PC-9 (cell line): ENCODE measurements at regions not wholly inside any gene's neighbourhood (a gene's known extent, or its start where the extent isn't known, plus 50 kb on each side); places are given as distances from the start of the nearest gene placed in this dataset.

ENCODE experiments used
- BruUV-seq: library from RNA; stranded (reverse); fragments of 400-500 nt; replicated peaks from 2 replicates; lab custom pipeline; 2021; lab: Mats Ljungman, UMichigan
- CTCF ChIA-PET: fragments of 300-600 bp; sonication (Branson Sonifier 250); formaldehyde crosslinking; loops from one replicate; lab custom pipeline; 2022; ENCODE audit warnings: antibody characterized with exemption; lab: Charles Lee
- POLR2A ChIA-PET: fragments of 300-600 bp; sonication (Branson Sonifier 250); formaldehyde crosslinking; loops from one replicate; lab custom pipeline; 2022; ENCODE audit warnings: antibody characterized with exemption; ENCODE audit not compliant: unreplicated experiment; lab: Charles Lee
- DNase-seq, 2 experiments: peaks; one replicate each; pipeline versions ENCODE4 v3.0.0 to v3.0.0-alpha.2; 2015 to 2022; ENCODE audit warnings: mixed read lengths in 1 of 2
- H2AFZ ChIP-seq: fragments of 200-600 bp; sonication (generic); 2 replicates; pipeline ENCODE4 v1.8.1; 2017; ENCODE audit warnings: antibody characterized with exemption
- H3F3A ChIP-seq: fragments of 200-600 bp; sonication (generic); 2 replicates; pipeline ENCODE4 v1.8.1; 2017; ENCODE audit warnings: antibody characterized with exemption, mild to moderate bottlenecking, low read depth; ENCODE audit not compliant: insufficient read depth
- H3K27ac ChIP-seq: fragments of 200-600 bp; sonication (generic); 2 replicates; pipeline ENCODE4 v1.6.1; 2016; ENCODE audit warnings: mixed run types
- H3K27me3 ChIP-seq: fragments of 200-600 bp; sonication (generic); 2 replicates; pipeline ENCODE4 v1.6.1; 2016; ENCODE audit warnings: low read depth, mixed run types; ENCODE audit not compliant: insufficient read depth
- H3K36me3 ChIP-seq: fragments of 200-600 bp; sonication (generic); 2 replicates; pipeline ENCODE4 v1.6.1; 2016; ENCODE audit warnings: low read depth, mixed run types
- H3K4me1 ChIP-seq: fragments of 200-600 bp; sonication (generic); replicated peaks from 2 replicates; pipeline ENCODE4 v1.6.1; 2016; ENCODE audit warnings: mixed run types; ENCODE audit not compliant: insufficient read depth
- H3K4me2 ChIP-seq: fragments of 200-600 bp; sonication (generic); 2 replicates; pipeline ENCODE4 v1.6.1; 2017; ENCODE audit warnings: mixed run types
- H3K4me3 ChIP-seq: fragments of 200-600 bp; sonication (generic); 2 replicates; pipeline ENCODE4 v1.6.1; 2016; ENCODE audit warnings: mixed run types
- H3K79me2 ChIP-seq: fragments of 200-600 bp; sonication (generic); 2 replicates; pipeline ENCODE4 v1.6.1; 2017; ENCODE audit warnings: low read depth, mixed run types
- H3K9me2 ChIP-seq: fragments of 200-600 bp; sonication (generic); 2 replicates; pipeline ENCODE4 v1.8.1; 2017; ENCODE audit warnings: mild to moderate bottlenecking; ENCODE audit not compliant: insufficient read depth
- H3K9me3 ChIP-seq: fragments of 200-600 bp; sonication (generic); 2 replicates; pipeline ENCODE4 v1.8.1; 2016; ENCODE audit warnings: low read depth; ENCODE audit not compliant: insufficient read depth
- H4K20me1 ChIP-seq: fragments of 200-600 bp; sonication (generic); 2 replicates; pipeline ENCODE4 v1.8.1; 2017; ENCODE audit not compliant: insufficient read depth
- CTCF ChIP-seq: fragments of 200-600 bp; sonication (generic); conservative IDR thresholded peaks from 2 replicates; pipeline ENCODE4 v1.6.1; 2017; ENCODE audit warnings: mixed run types, antibody characterized with exemption, mild to moderate bottlenecking, moderate library complexity
- EZH2 ChIP-seq: fragments of 200-600 bp; sonication (generic); IDR thresholded peaks from 2 replicates; pipeline ENCODE4 v1.8.0; 2017; ENCODE audit warnings: antibody characterized with exemption, low read depth
- intact Hi-C: fragments of 100-400 bp; cut with micrococcal nuclease; formaldehyde crosslinking; loops from one replicate; pipeline ENCODE4 v1.10.0; 2022; ENCODE audit not compliant: unreplicated experiment

DNA sequence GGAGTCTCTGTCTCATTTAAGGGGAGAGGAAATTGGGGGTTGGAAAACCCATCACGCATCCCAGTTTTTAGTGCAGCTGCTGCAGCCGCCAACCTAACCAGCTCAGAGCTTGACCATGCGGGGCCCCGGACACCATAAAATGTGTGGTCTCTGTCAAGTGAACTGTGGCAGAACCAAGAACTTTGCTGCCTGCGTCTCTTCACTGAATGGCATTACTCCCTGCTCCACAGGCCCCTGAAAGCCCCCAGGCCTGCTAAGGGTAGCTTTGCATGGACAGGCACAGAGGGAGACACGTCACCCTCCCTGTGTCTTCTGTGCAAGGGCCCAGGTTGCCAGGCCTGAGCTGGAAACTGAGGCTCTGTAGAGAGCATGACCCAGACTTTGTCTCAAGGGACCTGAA is 144.6 kb upstream of the GPR26 start:
- CTCF ChIA-PET, result no interaction called here
- BruUV-seq, result no TSS peak
- H3K4me3 ChIP-seq, result no peak overlapping the region
- TF ChIP-seq CTCF (no peak), EZH2 (no peak)
- H3K36me3 ChIP-seq, result no peaks in the 10 kb centered on the region
- no peaks in the 10 kb centered on the region for H3K9me2 ChIP-seq
- H3K4me1 ChIP-seq, result no peaks in the 10 kb centered on the region
- H4K20me1 ChIP-seq, result no peaks in the 10 kb centered on the region
- no peak overlapping the region for H3K4me2 ChIP-seq
- no peaks in the 10 kb centered on the region for H3K79me2 ChIP-seq
- H3F3A ChIP-seq, result no peaks in the 10 kb centered on the region
- POLR2A ChIA-PET, result no interaction called here
- H3K9me3 ChIP-seq, result no peaks in the 10 kb centered on the region
- no peak overlapping the region for H2AFZ ChIP-seq
- H3K27me3 ChIP-seq, result peaks cover 4% of the 10 kb centered on the region; the same call in 1 of the 2 replicates
- DNase-seq, result no peak
- intact Hi-C loops, result no loop called here
- no peak overlapping the region for H3K27ac ChIP-seq

DNA sequence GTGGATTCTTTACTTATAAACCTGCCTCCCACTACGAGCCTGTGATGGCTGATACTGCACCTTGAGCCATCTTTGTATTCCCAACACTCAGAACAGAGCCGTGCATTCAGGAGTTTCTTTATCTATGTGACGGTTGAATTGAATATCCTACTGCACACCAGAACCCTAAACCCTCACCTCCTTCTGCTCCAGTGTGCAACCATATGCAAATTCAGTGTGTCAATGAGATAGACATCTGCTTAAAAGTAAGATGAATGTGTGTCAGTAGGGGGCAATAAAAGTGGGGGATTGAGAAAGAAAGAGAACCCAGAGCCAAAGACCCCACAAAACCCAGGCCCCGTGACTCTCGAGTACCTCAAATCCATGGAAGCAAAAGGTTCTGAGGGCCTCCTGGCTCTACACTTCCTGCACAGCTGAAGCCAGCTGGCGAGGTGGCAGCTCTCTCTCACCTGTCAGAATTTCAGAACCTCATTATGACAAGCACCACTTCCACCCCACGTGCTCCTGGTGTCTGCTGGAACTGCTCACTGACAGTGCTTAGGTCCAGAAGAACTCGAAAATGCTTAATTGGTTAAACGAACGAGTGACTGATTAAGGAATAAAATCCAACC is 143.3 kb upstream of the GPR26 start:
- no TSS peak for BruUV-seq

GRCh38 chr10:123523833-123524232 is 142.3 kb upstream of the GPR26 start:
- no peaks in the 10 kb centered on the region for H3K79me2 ChIP-seq
- H4K20me1 ChIP-seq, result no peaks in the 10 kb centered on the region
- no peaks in the 10 kb centered on the region for H3K36me3 ChIP-seq
- CTCF ChIA-PET, result no interaction called here
- H3K27me3 ChIP-seq, result peaks cover 4% of the 10 kb centered on the region; the same call in 1 of the 2 replicates
- H3K9me2 ChIP-seq, result no peaks in the 10 kb centered on the region
- no peak overlapping the region for H3K27ac ChIP-seq
- H2AFZ ChIP-seq, result no peak overlapping the region
- H3K4me1 ChIP-seq, result no peaks in the 10 kb centered on the region
- intact Hi-C loops, result no loop called here
- H3K4me2 ChIP-seq, result no peak overlapping the region
- no peak overlapping the region for H3K4me3 ChIP-seq
- no peak for DNase-seq
- H3F3A ChIP-seq, result no peaks in the 10 kb centered on the region
- H3K9me3 ChIP-seq, result no peaks in the 10 kb centered on the region
- TF ChIP-seq EZH2, result no peak
- no peak for TF ChIP-seq CTCF
- no TSS peak for BruUV-seq
- POLR2A ChIA-PET, result interaction anchor here (0.7 kb wide), 1 partner anchor 103 kb away, joined by 5 read pairs; no protein-coding TSS in a partner anchor

More for the DNA sequence above, 143.3 kb upstream of the GPR26 start:
- no peaks in the 10 kb centered on the region for H3K9me2 ChIP-seq
- ChIA-PET POLR2A (no interaction called here), CTCF (no interaction called here)
- no peak overlapping the region for H3K4me3 ChIP-seq
- no peaks in the 10 kb centered on the region for H3K79me2 ChIP-seq
- H3K36me3 ChIP-seq, result no peaks in the 10 kb centered on the region
- TF ChIP-seq EZH2, result no peak
- no peak for TF ChIP-seq CTCF
- H2AFZ ChIP-seq, result no peak overlapping the region
- H3K4me2 ChIP-seq, result no peak overlapping the region
- no peak for DNase-seq
- H3K27ac ChIP-seq, result no peak overlapping the region
- no peaks in the 10 kb centered on the region for H3F3A ChIP-seq
- H3K27me3 ChIP-seq, result peaks cover 4% of the 10 kb centered on the region; the same call in 1 of the 2 replicates
- no peaks in the 10 kb centered on the region for H3K4me1 ChIP-seq
- intact Hi-C loops, result no loop called here
- no peaks in the 10 kb centered on the region for H4K20me1 ChIP-seq
- H3K9me3 ChIP-seq, result no peaks in the 10 kb centered on the region
